ENCODE measurements at regions not wholly inside any gene's neighbourhood (a gene's known extent, or its start where the extent isn't known, plus 50 kb on each side); places are given as distances from the start of the nearest gene placed in this dataset.

DNA sequence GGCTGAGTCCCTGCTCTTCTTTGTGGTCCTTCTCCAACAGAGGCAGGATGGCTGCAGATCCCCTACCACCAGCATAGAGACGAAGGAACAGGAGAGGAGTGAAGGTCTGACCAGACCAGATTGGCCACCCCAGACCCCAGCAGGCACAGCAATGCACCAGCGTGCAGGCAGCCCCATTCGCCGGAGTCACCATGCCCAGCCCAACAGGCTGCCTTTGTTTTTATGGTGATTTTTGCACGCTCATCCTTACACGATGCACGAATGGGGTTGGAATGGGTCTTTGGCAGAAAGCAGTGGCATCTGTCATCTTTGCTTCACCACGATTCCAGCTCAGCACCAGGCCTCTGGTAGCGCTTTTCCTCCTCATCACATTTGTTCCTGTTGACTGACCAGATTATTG is 427.6 kb downstream of the INHBA start:
- Histone ChIP-seq H3K4me1 (ENCODE audit: insufficient read depth, low read length) (no peaks in the 10 kb centered on the region), H3K4me3 (ENCODE audit: low read length) (no peak overlapping the region), H3K9me3 (ENCODE audit: control insufficient read depth in 1 of 2, insufficient read depth in 1 of 2, low read length in 2 of 2) (peaks cover 0 to 8% of the 10 kb centered on the region in 2 experiments), H3K27me3 (ENCODE audit: control insufficient read depth in 1 of 2, insufficient read depth in 2 of 2, low read length in 2 of 2) (no peaks in the 10 kb centered on the region), H3K27ac (ENCODE audit: low read depth in 1 of 2, low read length in 2 of 2) (no peak overlapping the region), H3K36me3 (ENCODE audit: insufficient read depth, low read length) (no peaks in the 10 kb centered on the region)
- TF ChIP-seq, protein P1, sequence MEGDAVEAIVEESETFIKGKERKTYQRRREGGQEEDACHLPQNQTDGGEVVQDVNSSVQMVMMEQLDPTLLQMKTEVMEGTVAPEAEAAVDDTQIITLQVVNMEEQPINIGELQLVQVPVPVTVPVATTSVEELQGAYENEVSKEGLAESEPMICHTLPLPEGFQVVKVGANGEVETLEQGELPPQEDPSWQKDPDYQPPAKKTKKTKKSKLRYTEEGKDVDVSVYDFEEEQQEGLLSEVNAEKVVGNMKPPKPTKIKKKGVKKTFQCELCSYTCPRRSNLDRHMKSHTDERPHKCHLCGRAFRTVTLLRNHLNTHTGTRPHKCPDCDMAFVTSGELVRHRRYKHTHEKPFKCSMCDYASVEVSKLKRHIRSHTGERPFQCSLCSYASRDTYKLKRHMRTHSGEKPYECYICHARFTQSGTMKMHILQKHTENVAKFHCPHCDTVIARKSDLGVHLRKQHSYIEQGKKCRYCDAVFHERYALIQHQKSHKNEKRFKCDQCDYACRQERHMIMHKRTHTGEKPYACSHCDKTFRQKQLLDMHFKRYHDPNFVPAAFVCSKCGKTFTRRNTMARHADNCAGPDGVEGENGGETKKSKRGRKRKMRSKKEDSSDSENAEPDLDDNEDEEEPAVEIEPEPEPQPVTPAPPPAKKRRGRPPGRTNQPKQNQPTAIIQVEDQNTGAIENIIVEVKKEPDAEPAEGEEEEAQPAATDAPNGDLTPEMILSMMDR (IDR thresholded peaks at IDR 0.05): no peak
- intact Hi-C loops (cut with DNase I, micrococcal nuclease): no loop called here
- H3K27me3 Mint-ChIP-seq: no peaks in the 10 kb centered on the region
- no peak overlapping the region for H3K27ac Mint-ChIP-seq
- no peak for DNase-seq
- H3K36me3 Mint-ChIP-seq (ENCODE audit: low read depth): no peaks in the 10 kb centered on the region
- ATAC-seq (ENCODE audit: poor library complexity): no peak
- ChIA-PET CTCF (no interaction called here), POLR2A (no interaction called here)
- no peak overlapping the region for H3K4me3 Mint-ChIP-seq
- no peaks in the 10 kb centered on the region for H3K9me3 Mint-ChIP-seq
- H3K4me1 Mint-ChIP-seq (ENCODE audit: low read depth): no peaks in the 10 kb centered on the region

DNA sequence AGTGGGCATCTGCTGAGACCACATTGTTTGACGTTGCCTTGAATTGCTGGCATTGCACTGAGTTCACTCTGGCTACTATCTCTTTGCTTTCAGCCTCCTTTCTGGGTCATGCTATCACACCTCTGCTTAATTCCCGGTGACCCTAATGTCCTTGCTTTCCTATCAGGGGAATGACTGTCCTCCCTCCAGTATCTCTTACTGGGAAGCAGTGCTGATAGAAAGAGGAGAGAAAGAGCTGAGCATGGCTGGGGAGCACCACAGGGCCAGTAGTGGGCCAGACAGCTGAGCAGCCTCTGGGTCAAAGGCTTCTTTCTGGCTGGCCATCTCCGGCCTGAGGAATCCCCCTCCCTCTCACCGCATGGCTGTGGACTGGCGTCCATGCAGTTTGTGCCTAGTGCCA is 428.7 kb downstream of the INHBA start:
- intact Hi-C loops (cut with DNase I, micrococcal nuclease): no loop called here
- Histone ChIP-seq H3K36me3 (ENCODE audit: insufficient read depth, low read length) (no peaks in the 10 kb centered on the region), H3K27ac (ENCODE audit: low read depth in 1 of 2, low read length in 2 of 2) (no peak overlapping the region), H3K4me3 (ENCODE audit: low read length) (no peak overlapping the region), H3K9me3 (ENCODE audit: control insufficient read depth in 1 of 2, insufficient read depth in 1 of 2, low read length in 2 of 2) (peaks cover 0 to 8% of the 10 kb centered on the region in 2 experiments), H3K27me3 (ENCODE audit: control insufficient read depth in 1 of 2, insufficient read depth in 2 of 2, low read length in 2 of 2) (no peaks in the 10 kb centered on the region), H3K4me1 (ENCODE audit: insufficient read depth, low read length) (no peaks in the 10 kb centered on the region)
- H3K27ac Mint-ChIP-seq: no peak overlapping the region
- CTCF ChIA-PET: no interaction called here
- H3K4me1 Mint-ChIP-seq (ENCODE audit: low read depth): no peaks in the 10 kb centered on the region
- DNase-seq: no peak
- no peak overlapping the region for H3K4me3 Mint-ChIP-seq
- H3K36me3 Mint-ChIP-seq (ENCODE audit: low read depth): no peaks in the 10 kb centered on the region
- POLR2A ChIA-PET: no interaction called here
- H3K9me3 Mint-ChIP-seq: no peaks in the 10 kb centered on the region
- H3K27me3 Mint-ChIP-seq: no peaks in the 10 kb centered on the region
- TF ChIP-seq, protein P1 (IDR thresholded peaks at IDR 0.05): no peak
- no peak for ATAC-seq (ENCODE audit: poor library complexity)

DNA sequence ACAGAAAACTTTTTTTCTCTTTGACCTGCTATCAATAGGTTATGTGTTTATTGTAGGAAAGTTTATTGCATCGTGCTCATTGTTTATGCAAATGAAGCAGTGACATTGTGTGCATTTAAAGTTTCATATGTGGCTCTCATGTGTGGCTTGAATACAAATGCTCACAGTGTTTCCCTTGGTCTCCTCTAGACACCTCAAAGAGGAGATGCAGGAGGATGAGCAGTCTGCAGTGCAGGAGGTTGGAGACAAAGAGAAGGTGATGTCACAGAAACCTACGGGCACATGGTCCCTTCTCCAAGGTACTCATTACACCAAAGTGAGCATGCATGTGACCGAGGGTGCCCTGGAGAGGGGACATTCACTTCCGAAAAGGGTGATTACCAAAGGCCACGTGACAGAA is 430.2 kb downstream of the INHBA start:
- Histone ChIP-seq H3K4me3 (ENCODE audit: low read length) (no peak overlapping the region), H3K4me1 (ENCODE audit: insufficient read depth, low read length) (no peaks in the 10 kb centered on the region), H3K27me3 (ENCODE audit: control insufficient read depth in 1 of 2, insufficient read depth in 2 of 2, low read length in 2 of 2) (no peaks in the 10 kb centered on the region), H3K36me3 (ENCODE audit: insufficient read depth, low read length) (no peaks in the 10 kb centered on the region), H3K9me3 (ENCODE audit: control insufficient read depth in 1 of 2, insufficient read depth in 1 of 2, low read length in 2 of 2) (peaks cover 0 to 8% of the 10 kb centered on the region in 2 experiments), H3K27ac (ENCODE audit: low read depth in 1 of 2, low read length in 2 of 2) (no peak overlapping the region)
- DNase-seq (no peak), ATAC-seq (ENCODE audit: poor library complexity) (no peak)
- no peak overlapping the region for H3K27ac Mint-ChIP-seq
- no peaks in the 10 kb centered on the region for H3K9me3 Mint-ChIP-seq
- no peaks in the 10 kb centered on the region for H3K4me1 Mint-ChIP-seq (ENCODE audit: low read depth)
- ChIA-PET POLR2A (no interaction called here), CTCF (no interaction called here)
- H3K27me3 Mint-ChIP-seq: no peaks in the 10 kb centered on the region
- TF ChIP-seq, protein P1 (IDR thresholded peaks at IDR 0.05): no peak
- no peak overlapping the region for H3K4me3 Mint-ChIP-seq
- intact Hi-C loops (cut with DNase I, micrococcal nuclease): no loop called here
- H3K36me3 Mint-ChIP-seq (ENCODE audit: low read depth): no peaks in the 10 kb centered on the region
